ENCODE measurements at regions not wholly inside any gene's neighbourhood (a gene's known extent, or its start where the extent isn't known, plus 50 kb on each side); places are given as distances from the start of the nearest gene placed in this dataset.

GRCh38 chr4:25524663-25525062, 131.0 kb upstream of the SLC34A2 start:
- no peak overlapping the region for H3K4me3 ChIP-seq (ENCODE audit: low read depth, low read length)
- DNase-seq (ENCODE audit: low read depth) = no peak
- TF ChIP-seq, protein P1, sequence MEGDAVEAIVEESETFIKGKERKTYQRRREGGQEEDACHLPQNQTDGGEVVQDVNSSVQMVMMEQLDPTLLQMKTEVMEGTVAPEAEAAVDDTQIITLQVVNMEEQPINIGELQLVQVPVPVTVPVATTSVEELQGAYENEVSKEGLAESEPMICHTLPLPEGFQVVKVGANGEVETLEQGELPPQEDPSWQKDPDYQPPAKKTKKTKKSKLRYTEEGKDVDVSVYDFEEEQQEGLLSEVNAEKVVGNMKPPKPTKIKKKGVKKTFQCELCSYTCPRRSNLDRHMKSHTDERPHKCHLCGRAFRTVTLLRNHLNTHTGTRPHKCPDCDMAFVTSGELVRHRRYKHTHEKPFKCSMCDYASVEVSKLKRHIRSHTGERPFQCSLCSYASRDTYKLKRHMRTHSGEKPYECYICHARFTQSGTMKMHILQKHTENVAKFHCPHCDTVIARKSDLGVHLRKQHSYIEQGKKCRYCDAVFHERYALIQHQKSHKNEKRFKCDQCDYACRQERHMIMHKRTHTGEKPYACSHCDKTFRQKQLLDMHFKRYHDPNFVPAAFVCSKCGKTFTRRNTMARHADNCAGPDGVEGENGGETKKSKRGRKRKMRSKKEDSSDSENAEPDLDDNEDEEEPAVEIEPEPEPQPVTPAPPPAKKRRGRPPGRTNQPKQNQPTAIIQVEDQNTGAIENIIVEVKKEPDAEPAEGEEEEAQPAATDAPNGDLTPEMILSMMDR (IDR thresholded peaks at IDR 0.05; ENCODE audit: low read depth, low read length, missing control alignments) = no peak
- in situ Hi-C loops (cut with HindIII; ENCODE audit: low sequenced_read_pairs) = no loop called here

GRCh38 chr4:25525896-25526295, 129.8 kb upstream of the SLC34A2 start:
- TF ChIP-seq, protein P1 (IDR thresholded peaks at IDR 0.05; ENCODE audit: low read depth, low read length, missing control alignments) = no peak
- in situ Hi-C loops (cut with HindIII; ENCODE audit: low sequenced_read_pairs) = no loop called here
- no peak for DNase-seq (ENCODE audit: low read depth)
- H3K4me3 ChIP-seq (ENCODE audit: low read depth, low read length) = no peak overlapping the region

DNA sequence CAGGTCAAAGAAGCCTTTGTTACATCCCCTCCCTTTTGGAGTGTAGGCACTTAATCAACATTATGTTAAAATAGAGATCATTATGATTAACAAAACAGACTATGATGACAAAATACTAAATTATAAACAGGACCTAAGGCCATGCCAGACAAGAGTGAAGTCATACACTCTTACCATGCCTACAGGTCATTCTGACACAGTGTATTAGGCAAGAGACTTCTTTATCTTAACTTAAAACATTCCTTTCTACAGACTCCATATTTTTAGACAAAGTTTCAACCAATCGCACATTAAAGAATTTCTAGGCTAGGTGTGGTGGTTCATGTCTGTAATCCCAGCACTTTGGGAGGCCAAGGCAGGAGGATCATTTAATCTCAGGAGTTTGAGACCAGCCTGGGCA, 128.6 kb upstream of the SLC34A2 start:
- no peak for DNase-seq (ENCODE audit: low read depth)
- TF ChIP-seq, protein P1 (IDR thresholded peaks at IDR 0.05; ENCODE audit: low read depth, low read length, missing control alignments) = no peak
- in situ Hi-C loops (cut with HindIII; ENCODE audit: low sequenced_read_pairs) = no loop called here
- H3K4me3 ChIP-seq (ENCODE audit: low read depth, low read length) = no peak overlapping the region

DNA sequence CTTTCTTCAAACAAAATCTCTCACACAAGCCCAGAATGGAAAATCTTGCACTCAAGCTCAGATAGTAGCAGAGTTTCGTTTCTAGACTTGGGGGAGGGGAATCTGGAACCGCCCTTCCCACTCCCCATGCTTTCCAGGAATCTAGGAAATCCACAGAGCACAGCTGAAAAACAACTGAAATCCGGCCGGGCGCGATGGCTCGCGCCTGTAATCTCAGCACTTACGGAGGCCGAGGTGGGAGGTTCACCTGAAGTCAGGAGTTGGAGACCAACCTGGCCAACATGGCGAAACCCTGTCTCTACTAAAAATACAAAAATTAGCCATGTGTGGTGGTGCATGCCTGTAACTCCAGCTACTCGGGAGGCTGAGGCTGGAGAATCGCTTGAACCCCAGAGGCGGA, 127.3 kb upstream of the SLC34A2 start:
- in situ Hi-C loops (cut with HindIII; ENCODE audit: low sequenced_read_pairs) = no loop called here
- TF ChIP-seq, protein P1 (IDR thresholded peaks at IDR 0.05; ENCODE audit: low read depth, low read length, missing control alignments) = no peak
- DNase-seq (ENCODE audit: low read depth) = no peak
- no peak overlapping the region for H3K4me3 ChIP-seq (ENCODE audit: low read depth, low read length)

DNA sequence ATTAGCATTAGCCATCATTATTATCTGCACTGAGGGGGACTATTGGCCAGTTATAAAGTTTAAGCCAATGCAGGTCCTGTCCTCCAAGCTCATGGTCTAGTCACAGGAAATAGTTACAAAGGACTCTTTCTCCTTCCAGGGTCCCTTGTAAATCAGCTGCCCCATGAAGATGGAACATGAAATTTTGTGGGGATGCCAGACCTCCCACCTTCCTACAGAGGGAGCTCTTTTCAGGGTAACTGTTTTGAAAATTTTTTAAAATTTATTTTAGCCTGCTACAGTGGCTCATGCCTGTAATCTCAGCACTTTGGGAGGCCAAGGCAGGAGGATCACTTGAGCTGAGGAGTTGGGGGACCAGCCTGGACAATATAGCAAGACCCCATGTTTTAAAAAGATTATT, 124.4 kb upstream of the SLC34A2 start:
- in situ Hi-C loops (cut with HindIII; ENCODE audit: low sequenced_read_pairs) = no loop called here
- no peak overlapping the region for H3K4me3 ChIP-seq (ENCODE audit: low read depth, low read length)
- TF ChIP-seq, protein P1 (IDR thresholded peaks at IDR 0.05; ENCODE audit: low read depth, low read length, missing control alignments) = peak; percentile 36
- no peak for DNase-seq (ENCODE audit: low read depth)

- H3K4me3 ChIP-seq (ENCODE audit: low read depth, low read length) = no peak overlapping the region
- DNase-seq (ENCODE audit: low read depth) = no peak
- in situ Hi-C loops (cut with HindIII; ENCODE audit: low sequenced_read_pairs) = no loop called here
- TF ChIP-seq, protein P1 (IDR thresholded peaks at IDR 0.05; ENCODE audit: low read depth, low read length, missing control alignments) = no peak
These were observed 123.1 kb upstream of the SLC34A2 start for GRCh38 chr4:25532591-25532990.

- no peak for DNase-seq (ENCODE audit: low read depth)
- H3K4me3 ChIP-seq (ENCODE audit: low read depth, low read length) = no peak overlapping the region
- TF ChIP-seq, protein P1 (IDR thresholded peaks at IDR 0.05; ENCODE audit: low read depth, low read length, missing control alignments) = no peak
- in situ Hi-C loops (cut with HindIII; ENCODE audit: low sequenced_read_pairs) = no loop called here
These were observed 122.4 kb upstream of the SLC34A2 start for GRCh38 chr4:25533256-25533655.
